CD4-positive, alpha-beta T cell (primary cell): ENCODE measurements at regions not wholly inside any gene's neighbourhood (a gene's known extent, or its start where the extent isn't known, plus 50 kb on each side); places are given as distances from the start of the nearest gene placed in this dataset.

Experiments
- ATAC-seq: fragments of 200-7000 bp; cut with Tn5 transposase; one replicate; pipeline ENCODE4 v1.10.0; 2022; ENCODE audit warnings: mild to moderate bottlenecking; ENCODE audit not compliant: poor library complexity
- CTCF ChIA-PET: fragments of 350-600 bp; sonication (Branson Sonifier 250); formaldehyde crosslinking; loops from one replicate; lab custom pipeline; 2021; ENCODE audit warnings: antibody characterized with exemption, inconsistent platforms; lab: Charles Lee
- POLR2A ChIA-PET: fragments of 350-600 bp; sonication (Branson Sonifier 250); formaldehyde crosslinking; loops from one replicate; lab custom pipeline; 2021; ENCODE audit warnings: antibody characterized with exemption, inconsistent platforms; lab: Charles Lee
- DNase-seq, 14 experiments: peaks; one replicate each; pipeline ENCODE4 v3.0.0-alpha.2; 2013 to 2020; ENCODE audit warnings: mixed read lengths in 2 of 14
- H3K27ac ChIP-seq, 2 donors: one replicate each; pipeline versions ENCODE4 v1.5.1 to v1.7.0; 2013; ENCODE audit warnings: low read length in 2 of 2, low read depth in 1 of 2, mild to moderate bottlenecking in 1 of 2
- H3K27me3 ChIP-seq, 2 experiments: 1 replicate in 1 of 2; 2 replicates in 1 of 2; pipeline versions ENCODE4 v1.6.1 to v1.7.0; 2013; ENCODE audit warnings: low read length in 2 of 2, control low read depth in 1 of 2, mild to moderate bottlenecking in 1 of 2, moderate library complexity in 1 of 2; ENCODE audit not compliant: insufficient read depth in 2 of 2, control insufficient read depth in 1 of 2
- H3K36me3 ChIP-seq: one replicate; pipeline ENCODE4 v1.6.1; 2013; ENCODE audit warnings: low read length, control low read depth; ENCODE audit not compliant: insufficient read depth
- H3K4me1 ChIP-seq: one replicate; pipeline ENCODE4 v1.6.1; 2013; ENCODE audit warnings: low read length, control low read depth; ENCODE audit not compliant: insufficient read depth
- H3K4me3 ChIP-seq: one replicate; pipeline ENCODE4 v1.5.1; 2013; ENCODE audit warnings: mild to moderate bottlenecking, low read length, moderate library complexity
- H3K9me3 ChIP-seq, 2 experiments: 1 replicate in 1 of 2; 2 replicates in 1 of 2; pipeline versions ENCODE4 v1.6.1 to v1.7.0; 2013; ENCODE audit warnings: low read length in 2 of 2, mild to moderate bottlenecking in 2 of 2, control low read depth in 1 of 2, moderate library complexity in 1 of 2; ENCODE audit not compliant: control insufficient read depth in 1 of 2, insufficient read depth in 1 of 2
- H3K27ac Mint-ChIP-seq: one replicate; pipeline ENCODE4 v1.8.0; 2020; ENCODE audit warnings: mixed read lengths
- H3K27me3 Mint-ChIP-seq: one replicate; pipeline ENCODE4 v1.8.0; 2021; ENCODE audit warnings: mixed read lengths
- H3K36me3 Mint-ChIP-seq: one replicate; pipeline ENCODE4 v1.8.0; 2021; ENCODE audit warnings: low read depth, mixed read lengths
- H3K4me1 Mint-ChIP-seq: one replicate; pipeline ENCODE4 v1.8.0; 2021; ENCODE audit warnings: low read depth, mixed read lengths
- H3K4me3 Mint-ChIP-seq: one replicate; pipeline ENCODE4 v1.8.0; 2020; ENCODE audit warnings: mild to moderate bottlenecking, mixed read lengths
- H3K9me3 Mint-ChIP-seq: one replicate; pipeline ENCODE4 v1.8.0; 2020; ENCODE audit warnings: mixed read lengths
- intact Hi-C, 2 experiments: fragments of 100-400 bp; cut with DNase I in 1 of 2; cut with micrococcal nuclease in 1 of 2; formaldehyde crosslinking; loops; one replicate each; pipeline versions ENCODE4 v1.15.1 to v1.9.0; 2023 to 2025; cut with DNase I, micrococcal nuclease
- TF ChIP-seq, protein P1 (sequence below): fragments of 200-600 bp; IDR thresholded peaks from one replicate; pipeline ENCODE4 v1.8.0; 2022; ENCODE audit warnings: antibody characterized with exemption, mild to moderate bottlenecking

DNA sequence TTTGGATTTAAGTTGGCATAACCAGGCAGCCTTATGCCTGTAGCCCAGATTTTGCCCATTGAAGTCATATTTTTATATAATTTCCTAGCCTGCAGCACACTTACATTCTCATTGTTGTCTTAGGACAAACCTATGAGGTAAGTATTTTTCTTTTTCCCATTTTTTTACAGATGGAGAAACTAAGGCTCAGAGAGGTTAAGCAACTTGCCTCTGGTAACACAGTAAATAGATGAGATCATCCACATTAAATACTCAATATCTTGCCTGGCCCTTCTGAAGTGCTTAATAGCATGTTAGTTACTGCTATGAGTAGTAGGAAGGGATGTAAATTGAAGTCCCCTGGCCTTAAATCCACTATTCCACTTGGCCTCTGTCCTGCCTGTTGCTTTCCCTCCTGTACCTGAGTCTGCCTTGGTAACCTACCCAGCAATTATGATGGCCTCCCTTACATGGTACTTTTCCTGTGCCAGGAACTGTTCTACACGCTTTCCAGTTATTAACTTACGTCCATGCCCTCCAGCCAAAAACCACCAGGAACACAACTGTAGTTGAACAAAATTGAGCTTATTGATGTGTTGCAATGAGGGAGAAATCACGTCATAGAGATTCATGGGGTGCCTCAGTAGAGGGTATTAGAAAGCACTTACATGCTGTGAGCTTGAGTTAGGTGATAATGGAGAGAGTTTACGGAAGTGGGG, 111.6 kb upstream of the FGGY start:
- no peaks in the 10 kb centered on the region for H3K9me3 Mint-ChIP-seq
- no peaks in the 10 kb centered on the region for H3K27me3 Mint-ChIP-seq
- H3K4me3 Mint-ChIP-seq = no peak overlapping the region
- Histone ChIP-seq H3K27ac (no peak overlapping the region), H3K4me1 (no peaks in the 10 kb centered on the region), H3K4me3 (no peak overlapping the region), H3K36me3 (no peaks in the 10 kb centered on the region), H3K9me3 (no peaks in the 10 kb centered on the region), H3K27me3 (no peaks in the 10 kb centered on the region)
- no peaks in the 10 kb centered on the region for H3K36me3 Mint-ChIP-seq
- intact Hi-C loops = no loop called here
- ChIA-PET CTCF (no interaction called here), POLR2A (interaction anchor here (0.6 kb wide), 1 partner anchor 165 kb away, joined by 3 read pairs; no protein-coding TSS in a partner anchor)
- TF ChIP-seq, protein P1, sequence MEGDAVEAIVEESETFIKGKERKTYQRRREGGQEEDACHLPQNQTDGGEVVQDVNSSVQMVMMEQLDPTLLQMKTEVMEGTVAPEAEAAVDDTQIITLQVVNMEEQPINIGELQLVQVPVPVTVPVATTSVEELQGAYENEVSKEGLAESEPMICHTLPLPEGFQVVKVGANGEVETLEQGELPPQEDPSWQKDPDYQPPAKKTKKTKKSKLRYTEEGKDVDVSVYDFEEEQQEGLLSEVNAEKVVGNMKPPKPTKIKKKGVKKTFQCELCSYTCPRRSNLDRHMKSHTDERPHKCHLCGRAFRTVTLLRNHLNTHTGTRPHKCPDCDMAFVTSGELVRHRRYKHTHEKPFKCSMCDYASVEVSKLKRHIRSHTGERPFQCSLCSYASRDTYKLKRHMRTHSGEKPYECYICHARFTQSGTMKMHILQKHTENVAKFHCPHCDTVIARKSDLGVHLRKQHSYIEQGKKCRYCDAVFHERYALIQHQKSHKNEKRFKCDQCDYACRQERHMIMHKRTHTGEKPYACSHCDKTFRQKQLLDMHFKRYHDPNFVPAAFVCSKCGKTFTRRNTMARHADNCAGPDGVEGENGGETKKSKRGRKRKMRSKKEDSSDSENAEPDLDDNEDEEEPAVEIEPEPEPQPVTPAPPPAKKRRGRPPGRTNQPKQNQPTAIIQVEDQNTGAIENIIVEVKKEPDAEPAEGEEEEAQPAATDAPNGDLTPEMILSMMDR = no peak
- H3K4me1 Mint-ChIP-seq = no peaks in the 10 kb centered on the region
- DNase-seq (no peak), ATAC-seq (no peak)
- H3K27ac Mint-ChIP-seq = no peak overlapping the region

DNA sequence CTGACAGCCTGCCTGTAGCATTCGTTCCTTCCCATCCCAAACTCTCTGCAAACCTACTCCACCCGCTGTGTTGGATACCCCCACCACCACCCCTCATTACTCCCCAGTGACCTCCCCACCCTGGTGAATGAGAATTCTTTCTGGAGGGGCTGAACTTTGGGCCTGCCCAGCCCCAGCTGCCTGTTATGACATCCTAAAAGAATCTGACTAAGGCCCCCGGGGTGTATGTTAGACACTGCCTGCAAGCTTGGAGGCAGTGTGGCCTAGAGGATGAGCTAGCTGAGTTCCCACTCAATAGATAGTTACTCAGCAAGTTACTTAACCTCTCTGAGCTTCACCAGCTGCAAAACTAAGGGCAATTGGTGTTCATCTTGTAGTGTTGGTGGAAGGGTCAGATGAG, 110.2 kb upstream of the FGGY start:
- H3K36me3 ChIP-seq = no peaks in the 10 kb centered on the region
- H3K9me3 ChIP-seq = no peaks in the 10 kb centered on the region
- no peak overlapping the region for H3K4me3 Mint-ChIP-seq
- ATAC-seq = no peak
- no peaks in the 10 kb centered on the region for H3K4me1 ChIP-seq
- no peaks in the 10 kb centered on the region for H3K27me3 Mint-ChIP-seq
- POLR2A ChIA-PET = no interaction called here
- no peak for DNase-seq
- H3K27me3 ChIP-seq = no peaks in the 10 kb centered on the region
- CTCF ChIA-PET = no interaction called here
- no peaks in the 10 kb centered on the region for H3K9me3 Mint-ChIP-seq
- no peaks in the 10 kb centered on the region for H3K36me3 Mint-ChIP-seq
- no peak overlapping the region for H3K27ac Mint-ChIP-seq
- no peak overlapping the region for H3K4me3 ChIP-seq
- intact Hi-C loops = no loop called here
- TF ChIP-seq, protein P1 = no peak
- H3K4me1 Mint-ChIP-seq = no peaks in the 10 kb centered on the region
- no peak overlapping the region for H3K27ac ChIP-seq

DNA sequence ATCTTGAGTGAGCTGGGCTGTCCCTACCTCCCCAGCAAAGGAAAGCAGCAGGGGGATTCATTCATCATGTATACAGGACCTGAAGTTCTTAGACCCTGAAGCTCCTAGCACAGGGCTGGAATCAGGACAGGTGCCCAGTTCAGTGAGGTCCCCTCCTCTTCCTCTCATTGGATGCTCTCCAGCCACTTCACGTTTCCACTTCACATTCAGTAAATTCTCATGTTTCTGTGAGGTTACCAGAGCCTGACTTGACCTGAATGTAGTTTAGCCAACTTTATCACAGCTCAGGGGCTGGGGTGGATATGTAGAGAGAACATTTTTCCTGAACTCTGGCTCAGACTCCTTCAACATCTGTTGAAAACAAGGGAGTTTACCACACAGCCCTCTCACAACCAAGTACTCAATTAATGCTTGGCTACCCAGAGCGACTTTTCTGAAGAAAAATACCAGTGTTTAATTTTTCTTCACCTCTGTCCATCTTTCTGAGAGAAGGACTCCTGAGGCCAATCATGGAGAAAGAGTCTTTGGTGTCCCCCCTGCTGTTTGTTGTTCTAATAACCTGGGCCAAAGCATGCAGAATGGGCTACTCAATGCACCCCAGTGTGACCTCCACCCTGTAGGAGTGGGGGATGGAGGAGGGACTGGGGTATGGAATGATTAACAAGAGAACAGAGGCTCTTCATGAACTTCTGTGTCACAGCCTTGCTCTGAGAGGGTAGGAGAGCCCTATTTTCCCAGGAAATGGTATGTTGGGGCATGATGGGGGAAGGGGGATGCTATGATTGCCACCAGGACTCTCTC, 108.3 kb upstream of the FGGY start:
- Mint-ChIP-seq H3K4me1 (no peaks in the 10 kb centered on the region), H3K4me3 (no peak overlapping the region), H3K27ac (no peak overlapping the region), H3K27me3 (no peaks in the 10 kb centered on the region), H3K36me3 (no peaks in the 10 kb centered on the region), H3K9me3 (peaks cover 2% of the 10 kb centered on the region)
- ChIA-PET POLR2A (no interaction called here), CTCF (no interaction called here)
- DNase-seq = no peak
- Histone ChIP-seq H3K27me3 (no peaks in the 10 kb centered on the region), H3K27ac (no peak overlapping the region), H3K9me3 (peaks cover 0 to 3% of the 10 kb centered on the region in 2 experiments), H3K4me3 (no peak overlapping the region), H3K4me1 (no peaks in the 10 kb centered on the region), H3K36me3 (no peaks in the 10 kb centered on the region)
- no peak for ATAC-seq
- TF ChIP-seq, protein P1 = no peak
- intact Hi-C loops = no loop called here
